ENCODE measurements at regions not wholly inside any gene's neighbourhood (a gene's known extent, or its start where the extent isn't known, plus 50 kb on each side); places are given as distances from the start of the nearest gene placed in this dataset.

DNA sequence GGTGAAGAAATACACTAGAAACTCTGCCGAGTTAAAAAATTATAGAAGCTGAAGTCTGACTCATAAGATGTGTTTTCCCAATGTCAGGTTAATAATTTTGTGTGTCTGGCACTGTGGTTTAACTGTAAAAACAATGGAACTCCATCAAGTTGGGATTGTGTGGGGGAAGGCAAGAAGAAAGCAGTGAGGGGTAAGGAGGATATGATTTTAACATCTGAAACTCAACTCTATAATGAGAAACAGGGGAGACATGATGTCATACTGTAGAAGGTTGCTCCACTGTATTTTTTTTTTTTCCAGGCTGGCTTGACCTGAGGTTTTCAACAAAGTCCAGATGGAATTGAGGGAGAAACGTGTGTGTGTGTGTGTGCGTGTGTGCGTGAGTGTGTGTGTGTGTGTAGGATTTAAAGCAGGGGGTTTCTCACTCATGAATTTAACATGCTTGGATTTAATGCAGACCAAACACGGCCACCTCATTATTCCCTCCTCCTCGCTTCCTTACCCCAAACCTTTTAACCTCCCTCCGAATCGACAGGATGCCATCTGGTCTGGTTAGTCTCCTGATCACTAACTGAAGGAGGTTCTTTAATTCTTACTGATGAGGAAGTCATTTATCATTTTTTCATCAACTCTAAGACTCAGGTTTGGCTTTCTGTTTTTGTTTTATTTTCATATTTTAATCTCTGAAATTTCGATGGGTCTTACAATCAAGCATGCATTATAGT, 140.2 kb upstream of the LPAR1 start:
- Histone ChIP-seq H3K4me3 (ENCODE audit: low read depth, low read length) (no peak overlapping the region), H3K4me1 (ENCODE audit: control insufficient read depth, insufficient read depth, low read length) (no peaks in the 10 kb centered on the region), H3K27ac (ENCODE audit: low read depth, low read length) (no peak overlapping the region), H3K27me3 (ENCODE audit: control insufficient read depth, insufficient read depth, low read length) (no peaks in the 10 kb centered on the region), H3K9me3 (ENCODE audit: control insufficient read depth, insufficient read depth, low read length) (peaks cover 6% of the 10 kb centered on the region), H3K36me3 (ENCODE audit: control insufficient read depth, insufficient read depth, low read length) (no peaks in the 10 kb centered on the region)
- 88% methylated on average over 2 of the region's 9 CpGs for WGBS (ENCODE audit: insufficient coverage)
- peak in 1 of 6 donors; percentile 20 for DNase-seq (ENCODE audit: low read depth in 4 of 6, low spot score in 6 of 6)

DNA sequence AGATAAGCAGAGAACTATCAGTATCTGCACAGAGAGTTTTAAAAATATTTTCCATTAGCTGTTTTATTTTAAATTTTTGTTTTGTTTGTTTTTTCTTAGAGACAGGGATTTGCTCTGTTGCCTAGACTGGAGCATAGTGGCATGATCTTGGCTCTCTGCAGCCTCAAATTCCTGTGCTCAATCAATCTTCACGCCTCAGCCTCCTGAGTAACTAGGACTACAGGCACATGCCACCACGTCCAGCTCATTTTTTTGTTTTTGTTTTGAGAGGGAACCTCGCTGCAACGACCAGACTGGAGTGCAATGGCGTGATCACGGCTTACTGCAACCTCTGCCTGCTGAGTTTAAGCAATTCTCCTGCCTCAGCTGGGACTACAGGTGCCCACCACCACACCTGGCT, 138.2 kb upstream of the LPAR1 start:
- H3K4me3 ChIP-seq (ENCODE audit: low read depth, low read length): no peak overlapping the region
- 88% methylated on average over 6 of the region's 6 CpGs for WGBS (ENCODE audit: insufficient coverage)
- H3K4me1 ChIP-seq (ENCODE audit: control insufficient read depth, insufficient read depth, low read length): no peaks in the 10 kb centered on the region
- H3K36me3 ChIP-seq (ENCODE audit: control insufficient read depth, insufficient read depth, low read length): no peaks in the 10 kb centered on the region
- H3K27me3 ChIP-seq (ENCODE audit: control insufficient read depth, insufficient read depth, low read length): no peaks in the 10 kb centered on the region
- DNase-seq (ENCODE audit: low read depth in 4 of 6, low spot score in 6 of 6): no peak
- peaks cover 2% of the 10 kb centered on the region for H3K9me3 ChIP-seq (ENCODE audit: control insufficient read depth, insufficient read depth, low read length)
- H3K27ac ChIP-seq (ENCODE audit: low read depth, low read length): no peak overlapping the region

DNA sequence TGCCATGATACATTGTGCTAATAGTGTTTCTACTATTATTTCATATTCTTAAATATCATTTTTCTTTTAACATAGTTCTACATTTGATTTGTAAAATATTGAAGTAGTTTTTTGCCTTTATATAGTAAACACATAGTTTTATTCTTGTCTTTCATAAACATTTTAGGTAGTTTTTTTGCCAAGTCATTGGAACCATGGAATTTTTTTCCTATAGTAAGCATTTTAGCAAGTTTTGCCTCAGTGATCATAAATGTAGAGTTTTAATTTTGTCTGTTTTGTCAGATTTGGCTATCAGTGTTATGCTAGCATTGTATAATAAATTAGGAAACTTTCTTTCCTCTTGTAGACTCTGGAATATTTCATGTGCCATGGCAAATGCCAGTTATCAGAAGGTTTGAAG, 137.1 kb upstream of the LPAR1 start:
- no peak for DNase-seq (ENCODE audit: low read depth in 4 of 6, low spot score in 6 of 6)
- Histone ChIP-seq H3K4me1 (ENCODE audit: control insufficient read depth, insufficient read depth, low read length) (no peaks in the 10 kb centered on the region), H3K27me3 (ENCODE audit: control insufficient read depth, insufficient read depth, low read length) (no peaks in the 10 kb centered on the region), H3K36me3 (ENCODE audit: control insufficient read depth, insufficient read depth, low read length) (no peaks in the 10 kb centered on the region), H3K9me3 (ENCODE audit: control insufficient read depth, insufficient read depth, low read length) (peaks cover 2% of the 10 kb centered on the region), H3K4me3 (ENCODE audit: low read depth, low read length) (no peak overlapping the region), H3K27ac (ENCODE audit: low read depth, low read length) (no peak overlapping the region)

DNA sequence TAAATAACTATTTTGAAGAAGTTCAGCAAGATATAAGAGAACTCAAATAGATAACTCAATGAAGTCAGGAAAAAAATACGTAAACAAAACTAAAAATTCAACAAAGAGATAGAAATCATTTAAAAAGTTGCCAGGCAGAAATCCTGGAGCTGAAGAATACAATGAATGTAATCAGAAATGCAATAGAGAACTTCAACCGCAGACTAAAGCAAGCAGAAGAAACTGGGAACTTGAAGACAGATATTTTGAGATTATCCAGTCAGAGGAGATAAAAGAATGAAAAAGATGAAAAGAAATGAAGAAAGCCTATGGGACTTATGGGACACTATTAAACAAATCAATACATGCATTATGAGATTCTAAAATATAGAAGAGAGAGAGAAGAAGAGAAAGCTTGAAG, 129.1 kb upstream of the LPAR1 start:
- DNase-seq (ENCODE audit: low read depth in 4 of 6, low spot score in 6 of 6): no peak
- Histone ChIP-seq H3K4me1 (ENCODE audit: control insufficient read depth, insufficient read depth, low read length) (no peaks in the 10 kb centered on the region), H3K4me3 (ENCODE audit: low read depth, low read length) (no peak overlapping the region), H3K27me3 (ENCODE audit: control insufficient read depth, insufficient read depth, low read length) (no peaks in the 10 kb centered on the region), H3K36me3 (ENCODE audit: control insufficient read depth, insufficient read depth, low read length) (no peaks in the 10 kb centered on the region), H3K27ac (ENCODE audit: low read depth, low read length) (no peak overlapping the region), H3K9me3 (ENCODE audit: control insufficient read depth, insufficient read depth, low read length) (peaks cover 5% of the 10 kb centered on the region)
- WGBS (ENCODE audit: insufficient coverage): no CpG with 5 or more reads among the region's 2 CpGs

DNA sequence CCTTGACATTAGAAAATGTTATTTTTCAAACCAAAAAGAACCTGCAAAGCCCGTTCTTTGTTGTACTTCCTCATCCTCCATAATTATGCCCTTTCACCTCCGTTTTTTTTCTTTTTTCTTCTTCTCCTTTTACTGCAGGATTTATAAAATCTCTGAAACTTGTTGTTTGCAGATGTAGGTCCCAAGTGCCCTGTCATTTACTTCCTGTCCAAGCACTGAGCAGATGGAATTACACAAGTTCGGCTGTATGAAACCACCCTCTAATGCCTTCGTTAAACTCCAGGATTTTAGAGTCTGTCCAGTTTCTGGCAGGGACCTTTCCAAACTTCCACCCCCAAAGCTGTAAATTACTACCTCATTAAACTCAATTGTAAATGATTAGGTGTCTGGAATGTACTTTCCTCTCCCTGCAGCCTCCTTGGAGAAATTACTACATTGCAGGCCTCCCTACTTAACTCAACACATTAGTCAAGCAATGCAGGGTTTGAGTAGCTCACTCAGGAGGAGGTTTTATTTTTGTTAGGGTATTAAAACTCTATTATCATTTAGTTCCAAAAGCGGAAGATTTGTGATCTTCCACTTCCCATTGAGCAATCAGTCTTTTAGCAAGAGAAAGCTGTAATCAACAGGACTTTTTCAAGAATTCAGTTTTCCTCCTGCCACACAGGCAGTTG, 125.6 kb upstream of the LPAR1 start:
- Histone ChIP-seq H3K27ac (ENCODE audit: low read depth, low read length) (no peak overlapping the region), H3K36me3 (ENCODE audit: control insufficient read depth, insufficient read depth, low read length) (no peaks in the 10 kb centered on the region), H3K9me3 (ENCODE audit: control insufficient read depth, insufficient read depth, low read length) (peaks cover 3% of the 10 kb centered on the region), H3K27me3 (ENCODE audit: control insufficient read depth, insufficient read depth, low read length) (no peaks in the 10 kb centered on the region), H3K4me3 (ENCODE audit: low read depth, low read length) (no peak overlapping the region), H3K4me1 (ENCODE audit: control insufficient read depth, insufficient read depth, low read length) (no peaks in the 10 kb centered on the region)
- 60% methylated on average over 1 of the region's 5 CpGs for WGBS (ENCODE audit: insufficient coverage)
- DNase-seq (ENCODE audit: low read depth in 4 of 6, low spot score in 6 of 6): peak in 1 of 6 donors; percentile 3

DNA sequence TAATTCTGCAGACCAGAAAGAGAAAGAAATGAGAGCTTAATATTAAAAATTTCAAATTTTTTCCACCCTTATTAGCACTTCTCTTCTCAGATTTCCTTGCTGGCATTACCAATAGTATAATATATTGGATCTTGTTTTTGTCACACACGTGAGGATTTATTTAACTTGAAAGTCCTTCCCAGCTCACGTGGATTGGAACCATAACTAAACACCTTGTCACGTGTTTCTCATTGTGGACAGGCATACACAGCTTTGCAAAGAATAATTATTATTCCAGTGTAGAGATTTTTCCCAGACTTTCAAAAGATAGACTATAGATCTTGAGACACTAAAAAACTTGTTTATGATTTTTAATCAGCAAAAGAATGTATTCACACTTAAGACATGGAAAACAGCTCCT, 123.8 kb upstream of the LPAR1 start:
- DNase-seq (ENCODE audit: low read depth in 4 of 6, low spot score in 6 of 6): no peak
- Histone ChIP-seq H3K4me1 (ENCODE audit: control insufficient read depth, insufficient read depth, low read length) (no peaks in the 10 kb centered on the region), H3K9me3 (ENCODE audit: control insufficient read depth, insufficient read depth, low read length) (no peaks in the 10 kb centered on the region), H3K27ac (ENCODE audit: low read depth, low read length) (no peak overlapping the region), H3K27me3 (ENCODE audit: control insufficient read depth, insufficient read depth, low read length) (no peaks in the 10 kb centered on the region), H3K36me3 (ENCODE audit: control insufficient read depth, insufficient read depth, low read length) (no peaks in the 10 kb centered on the region), H3K4me3 (ENCODE audit: low read depth, low read length) (no peak overlapping the region)
- WGBS (ENCODE audit: insufficient coverage): no CpG with 5 or more reads among the region's 3 CpGs

DNA sequence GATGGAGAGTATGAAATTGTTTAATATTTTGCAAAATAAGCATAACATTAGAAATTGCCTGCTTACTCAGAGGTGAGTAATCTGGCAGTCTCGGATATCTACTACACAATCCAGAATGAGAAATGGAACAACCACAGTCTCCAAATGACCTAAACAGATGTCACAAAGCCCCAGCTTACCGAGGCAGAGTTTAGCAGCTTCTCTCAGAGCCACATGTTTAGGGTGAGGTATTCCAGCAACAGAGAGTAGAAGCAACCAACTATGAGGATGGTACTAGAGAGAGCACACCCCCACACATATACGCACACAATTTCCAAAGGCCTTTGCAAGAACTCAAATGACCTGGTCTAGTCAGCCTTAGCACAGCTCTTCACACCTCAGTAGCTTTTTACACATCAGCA, 122.7 kb upstream of the LPAR1 start:
- DNase-seq (ENCODE audit: low read depth in 4 of 6, low spot score in 6 of 6): no peak
- H3K27ac ChIP-seq (ENCODE audit: low read depth, low read length): no peak overlapping the region

DNA sequence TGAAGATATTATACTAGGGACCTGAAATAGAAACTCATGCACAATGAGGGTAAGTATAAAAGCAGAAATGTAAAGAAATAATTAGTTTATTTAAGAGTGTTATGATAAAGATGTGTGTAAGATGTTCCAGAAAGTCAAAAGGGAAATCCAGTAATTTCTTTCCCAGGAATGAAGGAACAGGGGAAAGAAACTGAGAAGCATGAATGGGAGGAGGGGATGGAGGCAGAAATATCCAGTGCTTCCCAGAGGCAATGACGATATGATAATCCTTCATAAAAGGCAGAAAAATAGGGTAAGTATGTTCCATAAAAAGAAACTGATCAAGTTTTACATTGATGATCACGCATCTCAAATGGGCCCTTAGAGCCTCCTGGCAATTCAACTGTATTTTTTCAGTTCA, 120.7 kb upstream of the LPAR1 start:
- H3K9me3 ChIP-seq (ENCODE audit: control insufficient read depth, insufficient read depth, low read length): no peaks in the 10 kb centered on the region
- WGBS (ENCODE audit: insufficient coverage): 83% methylated on average over 1 of the region's 2 CpGs

More for the DNA sequence above, 122.7 kb upstream of the LPAR1 start:
- H3K4me1 ChIP-seq (ENCODE audit: control insufficient read depth, insufficient read depth, low read length): no peaks in the 10 kb centered on the region
- no peaks in the 10 kb centered on the region for H3K36me3 ChIP-seq (ENCODE audit: control insufficient read depth, insufficient read depth, low read length)
- no peaks in the 10 kb centered on the region for H3K9me3 ChIP-seq (ENCODE audit: control insufficient read depth, insufficient read depth, low read length)
- no peak overlapping the region for H3K4me3 ChIP-seq (ENCODE audit: low read depth, low read length)
- no peaks in the 10 kb centered on the region for H3K27me3 ChIP-seq (ENCODE audit: control insufficient read depth, insufficient read depth, low read length)
- WGBS (ENCODE audit: insufficient coverage): 100% methylated on average over 1 of the region's 3 CpGs

DNA sequence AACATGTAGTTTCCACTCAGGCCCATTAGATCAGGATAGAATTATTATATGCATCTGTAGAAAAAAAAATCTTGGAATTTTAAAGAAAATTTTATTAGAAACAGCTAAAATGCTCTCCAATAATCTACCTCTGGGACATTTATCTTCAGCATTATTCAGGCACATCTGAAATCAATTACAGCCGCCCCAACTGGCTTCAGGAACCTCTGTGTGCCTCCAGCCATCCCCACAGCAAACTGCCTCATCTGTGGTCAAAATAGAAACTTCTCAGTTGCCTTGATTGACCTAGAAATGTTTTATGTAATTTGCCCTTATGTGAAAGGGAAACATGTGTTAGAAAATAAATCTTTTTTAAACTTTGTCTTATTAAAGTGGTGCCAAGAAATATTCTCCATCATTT, 120.1 kb upstream of the LPAR1 start:
- Histone ChIP-seq H3K27ac (ENCODE audit: low read depth, low read length) (no peak overlapping the region), H3K4me3 (ENCODE audit: low read depth, low read length) (no peak overlapping the region), H3K36me3 (ENCODE audit: control insufficient read depth, insufficient read depth, low read length) (no peaks in the 10 kb centered on the region), H3K27me3 (ENCODE audit: control insufficient read depth, insufficient read depth, low read length) (no peaks in the 10 kb centered on the region), H3K4me1 (ENCODE audit: control insufficient read depth, insufficient read depth, low read length) (no peaks in the 10 kb centered on the region), H3K9me3 (ENCODE audit: control insufficient read depth, insufficient read depth, low read length) (no peaks in the 10 kb centered on the region)
- WGBS (ENCODE audit: insufficient coverage): 67% methylated on average over 1 of the region's 1 CpG
- peak in 1 of 6 donors; percentile 3 for DNase-seq (ENCODE audit: low read depth in 4 of 6, low spot score in 6 of 6)

More for the DNA sequence above, 120.7 kb upstream of the LPAR1 start:
- no peaks in the 10 kb centered on the region for H3K27me3 ChIP-seq (ENCODE audit: control insufficient read depth, insufficient read depth, low read length)
- no peaks in the 10 kb centered on the region for H3K4me1 ChIP-seq (ENCODE audit: control insufficient read depth, insufficient read depth, low read length)
- no peak overlapping the region for H3K27ac ChIP-seq (ENCODE audit: low read depth, low read length)
- no peak overlapping the region for H3K4me3 ChIP-seq (ENCODE audit: low read depth, low read length)
- DNase-seq (ENCODE audit: low read depth in 4 of 6, low spot score in 6 of 6): no peak
- H3K36me3 ChIP-seq (ENCODE audit: control insufficient read depth, insufficient read depth, low read length): no peaks in the 10 kb centered on the region

DNA sequence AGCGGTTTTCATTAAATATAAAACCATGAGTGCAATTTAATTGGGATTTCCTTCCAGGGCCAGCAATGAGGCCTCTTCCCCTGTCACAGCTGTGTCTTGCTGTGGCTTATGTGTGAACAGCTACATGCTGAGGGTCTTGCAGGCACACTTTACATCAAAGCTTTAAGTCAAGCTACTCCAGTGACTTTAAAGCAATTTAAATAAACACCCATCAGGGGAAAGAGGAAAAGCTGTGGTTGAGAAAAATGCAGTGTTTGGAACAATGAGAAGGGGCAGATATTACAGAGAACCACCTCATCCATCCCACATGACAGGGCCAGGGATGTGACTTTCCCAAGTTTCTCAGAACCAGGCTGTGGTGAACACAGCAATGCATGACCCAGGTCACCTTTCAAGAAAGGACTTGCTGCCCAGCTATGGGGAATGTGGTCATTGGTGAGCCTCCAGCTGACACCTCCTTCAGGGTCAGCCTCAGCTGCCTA, 115.9 kb upstream of the LPAR1 start:
- H3K4me3 ChIP-seq (ENCODE audit: low read depth, low read length): no peak overlapping the region
- no peaks in the 10 kb centered on the region for H3K4me1 ChIP-seq (ENCODE audit: control insufficient read depth, insufficient read depth, low read length)
- no CpG with 5 or more reads among the region's 1 CpG for WGBS (ENCODE audit: insufficient coverage)
- no peaks in the 10 kb centered on the region for H3K36me3 ChIP-seq (ENCODE audit: control insufficient read depth, insufficient read depth, low read length)
- peak in 1 of 6 donors; percentile 15 for DNase-seq (ENCODE audit: low read depth in 4 of 6, low spot score in 6 of 6)
- H3K9me3 ChIP-seq (ENCODE audit: control insufficient read depth, insufficient read depth, low read length): no peaks in the 10 kb centered on the region
- no peak overlapping the region for H3K27ac ChIP-seq (ENCODE audit: low read depth, low read length)
- no peaks in the 10 kb centered on the region for H3K27me3 ChIP-seq (ENCODE audit: control insufficient read depth, insufficient read depth, low read length)
